Activated CD8-positive, alpha-beta T cell treated with anti-CD3 and anti-CD28 coated beads for 36 hours (primary cell): ENCODE measurements at regions not wholly inside any gene's neighbourhood (a gene's known extent, or its start where the extent isn't known, plus 50 kb on each side); places are given as distances from the start of the nearest gene placed in this dataset.

Experiments
- ATAC-seq: fragments of 200-7000 bp; cut with Tn5 transposase; one replicate; pipeline ENCODE4 v1.10.0; 2021; ENCODE audit warnings: mild to moderate bottlenecking, moderate library complexity
- CTCF ChIA-PET: fragments of 350-600 bp; sonication (Branson Sonifier 250); formaldehyde crosslinking; loops from one replicate; lab custom pipeline; 2021; ENCODE audit warnings: antibody characterized with exemption; lab: Charles Lee
- POLR2A ChIA-PET: fragments of 350-600 bp; sonication (Branson Sonifier 250); formaldehyde crosslinking; loops from one replicate; lab custom pipeline; 2021; ENCODE audit warnings: antibody characterized with exemption; lab: Charles Lee
- DNase-seq: peaks from one replicate; pipeline ENCODE4 v3.0.0-alpha.2; 2020
- H3K27ac Mint-ChIP-seq: one replicate; pipeline ENCODE4 v1.8.0; 2021; ENCODE audit warnings: mild to moderate bottlenecking, mixed read lengths
- H3K27me3 Mint-ChIP-seq: one replicate; pipeline ENCODE4 v1.8.0; 2021; ENCODE audit warnings: mixed read lengths
- H3K36me3 Mint-ChIP-seq: one replicate; pipeline ENCODE4 v1.8.0; 2021; ENCODE audit warnings: low read depth, mixed read lengths
- H3K4me1 Mint-ChIP-seq: one replicate; pipeline ENCODE4 v1.8.0; 2021; ENCODE audit warnings: low read depth, mixed read lengths
- H3K4me3 Mint-ChIP-seq: one replicate; pipeline ENCODE4 v1.8.0; 2021; ENCODE audit warnings: mild to moderate bottlenecking, moderate library complexity, mixed read lengths
- H3K9me3 Mint-ChIP-seq: one replicate; pipeline ENCODE4 v1.8.0; 2021; ENCODE audit warnings: mixed read lengths
- intact Hi-C: fragments of 100-400 bp; cut with micrococcal nuclease; formaldehyde crosslinking; loops from one replicate; pipeline ENCODE4 v1.10.0; 2022
- TF ChIP-seq, protein P1 (sequence below): fragments of 200-600 bp; IDR thresholded peaks from one replicate; pipeline ENCODE4 v1.8.0; 2022; ENCODE audit warnings: antibody characterized with exemption, mild to moderate bottlenecking

GRCh38 chr5:85441156-85441555, 1056.5 kb upstream of the EDIL3 start:
- intact Hi-C loops, result no loop called here
- Mint-ChIP-seq H3K36me3 (no peaks in the 10 kb centered on the region), H3K9me3 (no peaks in the 10 kb centered on the region), H3K27ac (no peak overlapping the region), H3K27me3 (no peaks in the 10 kb centered on the region), H3K4me3 (no peak overlapping the region), H3K4me1 (no peaks in the 10 kb centered on the region)
- TF ChIP-seq, protein P1, sequence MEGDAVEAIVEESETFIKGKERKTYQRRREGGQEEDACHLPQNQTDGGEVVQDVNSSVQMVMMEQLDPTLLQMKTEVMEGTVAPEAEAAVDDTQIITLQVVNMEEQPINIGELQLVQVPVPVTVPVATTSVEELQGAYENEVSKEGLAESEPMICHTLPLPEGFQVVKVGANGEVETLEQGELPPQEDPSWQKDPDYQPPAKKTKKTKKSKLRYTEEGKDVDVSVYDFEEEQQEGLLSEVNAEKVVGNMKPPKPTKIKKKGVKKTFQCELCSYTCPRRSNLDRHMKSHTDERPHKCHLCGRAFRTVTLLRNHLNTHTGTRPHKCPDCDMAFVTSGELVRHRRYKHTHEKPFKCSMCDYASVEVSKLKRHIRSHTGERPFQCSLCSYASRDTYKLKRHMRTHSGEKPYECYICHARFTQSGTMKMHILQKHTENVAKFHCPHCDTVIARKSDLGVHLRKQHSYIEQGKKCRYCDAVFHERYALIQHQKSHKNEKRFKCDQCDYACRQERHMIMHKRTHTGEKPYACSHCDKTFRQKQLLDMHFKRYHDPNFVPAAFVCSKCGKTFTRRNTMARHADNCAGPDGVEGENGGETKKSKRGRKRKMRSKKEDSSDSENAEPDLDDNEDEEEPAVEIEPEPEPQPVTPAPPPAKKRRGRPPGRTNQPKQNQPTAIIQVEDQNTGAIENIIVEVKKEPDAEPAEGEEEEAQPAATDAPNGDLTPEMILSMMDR, result no peak
- ChIA-PET POLR2A (no interaction called here), CTCF (no interaction called here)
- DNase-seq (no peak), ATAC-seq (no peak)

DNA sequence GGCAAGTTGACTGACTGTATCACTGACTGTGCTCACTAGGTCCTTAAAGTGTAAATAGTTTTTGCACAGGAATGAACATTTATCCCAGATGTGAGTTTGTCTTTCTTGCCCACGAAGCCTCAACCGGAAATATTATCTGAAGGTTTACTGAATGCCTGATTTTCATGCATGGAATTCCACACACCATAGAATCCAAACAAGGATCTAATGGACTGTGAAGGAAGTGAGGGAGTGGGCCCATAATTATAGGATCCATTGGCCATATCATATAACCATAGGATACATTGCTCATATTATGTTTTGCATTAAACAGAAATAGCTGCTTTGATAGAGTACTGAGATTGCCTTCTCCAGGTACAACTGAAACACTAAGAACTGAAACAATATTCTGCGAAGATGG, 1057.2 kb upstream of the EDIL3 start:
- Mint-ChIP-seq H3K4me3 (no peak overlapping the region), H3K27me3 (no peaks in the 10 kb centered on the region), H3K4me1 (no peaks in the 10 kb centered on the region), H3K27ac (no peak overlapping the region), H3K36me3 (no peaks in the 10 kb centered on the region), H3K9me3 (no peaks in the 10 kb centered on the region)
- intact Hi-C loops, result no loop called here
- TF ChIP-seq, protein P1, result no peak
- DNase-seq (no peak), ATAC-seq (no peak)
- POLR2A ChIA-PET, result no interaction called here
- CTCF ChIA-PET, result no interaction called here

GRCh38 chr5:85452322-85453025, 1067.8 kb upstream of the EDIL3 start:
- ATAC-seq, result no peak

DNA sequence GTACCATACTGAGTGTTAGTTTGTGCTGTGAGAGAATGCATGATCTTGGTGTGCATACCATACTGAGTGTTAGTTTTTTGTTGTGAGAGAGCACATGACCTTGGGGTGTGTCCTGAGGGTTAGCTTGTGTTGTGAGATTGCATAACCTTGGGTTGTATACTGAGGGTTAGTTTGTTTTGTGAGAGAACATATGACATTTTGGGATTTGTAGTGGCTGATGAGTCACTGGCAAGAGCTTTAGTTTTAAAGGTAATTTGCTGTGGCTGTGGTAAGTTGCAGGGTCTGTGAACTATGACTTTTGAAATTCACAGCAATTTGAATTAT, 1068.3 kb upstream of the EDIL3 start:
- CTCF ChIA-PET, result no interaction called here
- Mint-ChIP-seq H3K4me3 (no peak overlapping the region), H3K27me3 (no peaks in the 10 kb centered on the region), H3K27ac (no peak overlapping the region), H3K4me1 (no peaks in the 10 kb centered on the region), H3K9me3 (peaks cover 7% of the 10 kb centered on the region), H3K36me3 (no peaks in the 10 kb centered on the region)
- TF ChIP-seq, protein P1, result no peak
- ATAC-seq, result no peak
- intact Hi-C loops, result no loop called here
- no peak for DNase-seq
- POLR2A ChIA-PET, result no interaction called here

More at GRCh38 chr5:85452322-85453025, 1067.8 kb upstream of the EDIL3 start:
- Mint-ChIP-seq H3K27ac (no peak overlapping the region), H3K4me1 (no peaks in the 10 kb centered on the region), H3K4me3 (no peak overlapping the region), H3K27me3 (no peaks in the 10 kb centered on the region), H3K36me3 (no peaks in the 10 kb centered on the region), H3K9me3 (peaks cover 5% of the 10 kb centered on the region)
- CTCF ChIA-PET, result interaction anchor here (1.3 kb wide), 1 partner anchor 13 kb away, joined by 4 read pairs; no protein-coding TSS in a partner anchor
- DNase-seq, result no peak
- intact Hi-C loops, result no loop called here
- TF ChIP-seq, protein P1, result no peak
- POLR2A ChIA-PET, result no interaction called here

- no peak for ATAC-seq
- Mint-ChIP-seq H3K27ac (no peak overlapping the region), H3K4me1 (no peaks in the 10 kb centered on the region), H3K27me3 (no peaks in the 10 kb centered on the region), H3K4me3 (no peak overlapping the region), H3K9me3 (peaks cover 5% of the 10 kb centered on the region), H3K36me3 (no peaks in the 10 kb centered on the region)
- POLR2A ChIA-PET, result no interaction called here
- intact Hi-C loops, result no loop called here
- CTCF ChIA-PET, result no interaction called here
- TF ChIP-seq, protein P1, result no peak
- no peak for DNase-seq
Measured at GRCh38 chr5:85458319-85458718, 1073.6 kb upstream of the EDIL3 start.
